ENCODE measurements at regions not wholly inside any gene's neighbourhood (a gene's known extent, or its start where the extent isn't known, plus 50 kb on each side); places are given as distances from the start of the nearest gene placed in this dataset.
"Not testable (repeated sequence)": the region's sequence is repeated elsewhere in the genome, so short reads cannot be mapped to it uniquely, and the experiment has no call there.

DNA sequence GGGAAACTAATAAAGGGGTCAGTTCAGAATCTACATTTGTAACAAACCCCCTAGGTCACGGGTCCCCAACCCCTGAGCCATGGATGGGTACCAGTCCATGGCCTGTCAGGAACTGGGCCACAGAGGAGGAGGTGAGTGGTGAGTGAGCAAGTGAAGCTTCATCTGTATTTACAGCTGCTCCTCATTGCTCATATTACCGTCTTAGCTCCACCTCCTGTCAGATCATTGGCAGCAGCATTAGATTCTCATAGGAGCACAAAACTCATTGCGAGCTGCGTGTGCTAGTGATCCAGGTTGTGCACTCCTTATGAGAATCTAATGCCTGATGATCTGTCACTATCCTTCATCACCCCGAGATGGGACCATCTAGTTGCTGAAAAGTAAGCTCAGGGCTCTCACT, 88.4 kb upstream of the MPP7 start:
- no peak for DNase-seq (ENCODE audit: low spot score)

DNA sequence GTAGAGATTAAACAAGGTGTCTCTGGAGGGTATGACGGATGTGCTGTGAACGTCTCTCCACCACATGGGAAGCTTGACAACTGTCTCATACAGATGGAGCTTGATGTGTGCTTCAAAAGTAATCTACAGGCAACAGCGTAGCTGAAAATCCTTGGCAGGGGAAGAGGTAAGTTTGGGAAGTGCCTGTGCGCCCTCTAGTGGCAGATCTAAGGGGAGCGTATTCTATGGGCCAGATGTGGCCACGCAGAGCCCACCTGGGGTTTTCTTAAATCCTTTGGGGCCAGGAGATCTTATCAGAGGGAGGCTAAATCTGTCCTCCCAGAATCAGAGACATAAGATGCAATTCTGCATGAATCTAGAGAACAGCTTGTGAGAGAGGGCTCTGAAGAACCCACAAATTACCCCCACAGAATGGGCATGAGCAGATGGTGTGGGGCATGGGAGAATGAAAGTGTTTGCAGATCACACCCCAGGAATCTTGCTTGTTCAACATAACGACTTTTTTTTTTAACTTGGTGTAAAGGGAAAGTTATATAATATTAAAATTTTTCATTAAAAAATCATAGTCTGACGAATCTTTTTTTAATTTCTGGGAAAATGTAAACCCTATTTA, 91.2 kb upstream of the MPP7 start:
- peak; percentile 62 for DNase-seq (ENCODE audit: low spot score)

DNA sequence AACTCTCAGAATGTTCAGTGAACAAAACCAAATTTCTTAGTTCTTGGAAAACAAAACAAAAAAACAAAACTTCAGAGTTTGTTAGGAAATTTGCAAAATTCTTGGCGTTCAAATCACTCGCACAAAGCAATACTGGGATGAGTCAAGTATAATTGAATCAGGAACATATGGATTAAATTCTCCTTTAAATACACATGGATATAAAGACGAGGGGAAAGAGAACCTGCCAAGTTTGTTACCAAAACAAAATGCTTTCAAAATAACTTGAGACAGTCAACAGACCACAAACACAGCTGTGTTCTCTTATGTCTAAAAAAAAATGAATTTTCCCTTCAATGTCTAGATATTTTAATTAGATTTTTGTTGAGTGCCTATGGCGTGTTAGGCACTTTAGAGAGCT, 93.5 kb upstream of the MPP7 start:
- DNase-seq (ENCODE audit: low spot score): no peak

DNA sequence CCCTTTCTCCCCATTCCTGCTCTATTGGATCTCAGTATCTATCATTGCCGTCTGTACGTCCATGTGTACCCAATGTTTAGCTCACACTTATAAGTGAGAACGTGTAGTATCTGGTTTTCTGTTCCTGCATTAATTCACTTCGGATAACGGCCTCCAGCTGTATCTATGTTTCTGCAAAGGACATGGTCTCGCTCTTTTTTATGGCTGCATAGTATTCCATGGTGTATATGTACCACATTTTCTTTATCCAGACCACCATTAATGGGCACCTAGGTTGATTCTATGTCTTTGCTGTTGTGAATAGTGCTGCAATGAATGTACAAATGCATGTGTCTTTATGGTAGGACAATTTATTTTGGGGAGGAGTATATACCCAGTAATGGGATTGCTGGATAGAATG, 94.4 kb upstream of the MPP7 start:
- DNase-seq (ENCODE audit: low spot score): no peak

DNA sequence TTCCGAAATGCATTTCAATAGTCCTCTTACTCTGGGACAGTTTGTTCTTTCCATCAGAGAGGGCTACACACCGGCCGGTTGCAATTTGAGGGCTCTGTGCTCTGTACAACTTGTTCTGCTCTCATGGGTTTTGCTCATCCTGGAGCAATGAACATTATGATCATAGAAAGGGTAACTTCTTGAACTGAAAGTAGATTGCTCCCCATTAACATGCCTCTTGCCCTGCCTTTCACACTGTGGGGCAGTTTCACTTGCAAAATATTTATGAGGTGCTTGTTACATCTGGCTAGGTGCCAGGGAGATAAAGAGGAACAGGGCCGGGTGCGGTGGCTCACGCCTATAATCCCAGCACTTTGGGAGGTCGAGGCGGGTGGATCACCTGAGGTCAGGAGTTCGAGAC, 97.3 kb upstream of the MPP7 start:
- DNase-seq (ENCODE audit: low spot score): no peak

DNA sequence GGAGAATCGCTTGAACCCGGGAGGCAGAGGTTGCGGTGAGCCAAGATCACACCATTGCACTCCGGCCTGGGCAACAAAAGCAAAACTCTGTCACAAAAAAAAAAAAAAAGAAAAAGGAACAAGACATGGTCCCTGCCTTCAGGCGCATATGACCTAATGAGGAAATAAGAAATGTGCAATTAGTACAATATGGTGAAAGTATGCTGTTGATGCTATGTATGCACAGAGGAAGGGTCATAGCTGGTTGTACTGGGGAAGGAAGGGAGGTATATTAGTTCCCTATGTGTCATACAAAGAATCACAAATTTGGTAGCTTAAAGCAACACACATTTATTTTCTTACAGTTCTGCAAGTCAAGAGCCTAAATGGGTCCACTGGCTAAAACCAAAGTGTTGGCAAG, 97.8 kb upstream of the MPP7 start:
- no peak for DNase-seq (ENCODE audit: low spot score)

DNA sequence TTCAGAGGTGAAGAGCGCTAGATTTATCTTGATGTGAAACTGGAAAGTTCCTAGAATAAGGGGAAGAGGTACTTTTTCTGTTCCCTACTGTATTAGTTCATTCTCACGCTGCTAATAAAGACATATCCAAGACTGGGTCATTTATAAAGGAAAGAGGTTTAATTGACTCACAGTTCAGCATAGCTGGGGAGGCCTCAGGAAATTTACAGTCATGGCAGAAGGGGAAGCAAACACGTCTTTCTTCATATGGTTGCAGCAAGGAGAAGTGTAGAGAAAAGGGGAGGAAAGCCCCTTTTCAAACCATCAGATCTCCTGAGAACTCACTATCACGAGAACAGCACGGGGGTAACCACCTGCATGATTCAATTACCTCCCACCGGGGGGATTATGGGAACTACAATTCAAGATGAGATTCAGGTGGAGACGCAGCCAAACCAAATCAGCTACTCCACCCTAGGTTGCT, 99.8 kb upstream of the MPP7 start:
- DNase-seq (ENCODE audit: low spot score): not testable (repeated sequence)

DNA sequence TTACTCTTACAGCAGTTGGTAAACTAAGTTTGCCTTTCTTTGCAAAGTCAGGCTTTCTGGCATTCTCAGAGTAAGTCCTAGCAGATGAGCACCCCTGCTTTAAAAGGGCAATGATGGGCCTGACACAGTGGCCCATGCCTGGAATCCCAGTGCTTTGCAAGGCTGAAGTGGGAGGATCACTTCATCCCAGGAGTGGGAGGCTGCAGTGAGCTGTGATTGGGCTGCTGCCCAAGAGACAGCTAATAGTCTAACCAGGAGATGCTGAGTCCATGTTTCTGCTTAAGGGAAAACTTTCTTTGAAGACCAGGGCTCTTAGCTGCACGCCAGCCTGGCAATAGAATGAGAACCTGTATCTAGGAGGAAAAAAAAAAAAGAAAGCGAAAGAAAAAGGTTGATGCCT, 100.2 kb upstream of the MPP7 start:
- no peak for DNase-seq (ENCODE audit: low spot score)

DNA sequence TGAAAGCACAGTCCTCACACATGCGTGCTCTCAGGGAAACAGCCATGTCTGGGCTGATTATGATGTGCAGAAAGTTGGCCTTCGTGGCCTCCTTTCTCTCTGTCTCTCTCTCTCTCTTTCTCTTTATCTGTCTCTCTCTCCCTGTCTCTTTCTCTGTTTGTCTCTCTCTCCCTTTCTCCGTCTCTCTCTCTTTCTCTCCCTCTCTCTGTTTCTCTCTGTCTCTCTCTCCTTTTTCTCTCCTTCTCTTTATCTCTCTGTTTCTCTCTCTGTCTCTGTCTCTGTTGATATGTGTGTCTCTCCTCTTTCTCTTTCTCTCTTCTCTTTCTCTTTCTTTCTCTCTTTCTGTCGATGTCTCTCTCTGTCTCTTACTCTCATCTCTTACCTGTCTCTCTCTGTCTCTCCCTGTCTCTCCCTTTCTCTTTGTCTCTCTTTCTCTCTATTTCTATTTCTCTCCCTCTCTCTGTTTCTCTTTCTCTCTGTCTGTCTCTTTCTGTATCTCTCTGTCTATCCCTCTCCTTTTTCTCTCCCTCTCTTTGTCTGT, 105.4 kb upstream of the MPP7 start:
- DNase-seq (ENCODE audit: low spot score): no peak

DNA sequence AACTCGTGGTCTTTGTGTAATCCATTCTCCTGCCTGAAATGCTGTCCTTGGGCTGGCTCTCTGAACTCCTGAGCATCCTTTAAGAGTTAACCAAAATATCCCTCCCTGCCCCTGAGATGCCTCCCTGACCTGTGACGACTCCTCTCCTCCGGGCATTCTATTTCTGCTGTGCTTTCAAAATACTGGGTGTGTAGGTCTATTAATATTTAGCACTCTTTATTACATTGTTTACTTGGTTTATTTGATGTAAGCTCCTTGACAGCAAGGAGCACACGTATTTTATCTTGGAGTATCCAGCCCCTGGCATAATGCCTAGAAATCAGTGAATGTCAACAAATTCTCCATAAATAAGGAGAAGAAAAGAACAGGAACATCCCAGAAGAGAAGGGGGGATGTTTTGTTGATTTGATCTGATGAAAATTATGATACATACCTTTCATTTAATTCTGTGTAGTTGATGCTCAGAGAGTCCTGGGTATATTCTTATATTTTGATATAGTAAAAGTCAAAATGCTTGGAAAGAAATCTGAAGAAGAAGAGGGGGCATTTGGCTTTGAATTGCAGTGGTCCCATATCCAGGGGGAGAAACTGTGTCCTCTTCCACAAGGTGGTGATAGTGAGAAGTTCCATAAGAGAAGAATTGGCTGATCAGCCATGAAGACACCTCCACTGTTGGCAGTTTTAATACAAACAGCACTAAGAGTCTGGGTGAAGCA, 107.7 kb upstream of the MPP7 start:
- DNase-seq (ENCODE audit: low spot score): peak; percentile 28

DNA sequence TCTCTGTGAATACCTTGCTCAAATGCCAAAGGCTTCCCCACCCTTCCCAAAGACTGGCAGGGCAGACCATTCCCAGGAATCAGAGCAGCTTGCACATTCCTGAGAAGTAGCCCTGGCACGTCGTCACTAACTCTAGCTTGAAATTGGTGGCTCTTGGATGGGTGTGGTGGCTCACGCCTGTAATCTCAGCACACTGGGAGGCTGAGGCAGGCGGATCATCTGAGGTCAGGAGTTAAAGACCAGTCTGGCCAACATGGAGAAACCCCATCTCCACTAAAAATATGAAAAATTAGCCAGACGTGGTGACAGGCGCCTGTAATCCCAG, 108.2 kb upstream of the MPP7 start:
- no peak for DNase-seq (ENCODE audit: low spot score)

DNA sequence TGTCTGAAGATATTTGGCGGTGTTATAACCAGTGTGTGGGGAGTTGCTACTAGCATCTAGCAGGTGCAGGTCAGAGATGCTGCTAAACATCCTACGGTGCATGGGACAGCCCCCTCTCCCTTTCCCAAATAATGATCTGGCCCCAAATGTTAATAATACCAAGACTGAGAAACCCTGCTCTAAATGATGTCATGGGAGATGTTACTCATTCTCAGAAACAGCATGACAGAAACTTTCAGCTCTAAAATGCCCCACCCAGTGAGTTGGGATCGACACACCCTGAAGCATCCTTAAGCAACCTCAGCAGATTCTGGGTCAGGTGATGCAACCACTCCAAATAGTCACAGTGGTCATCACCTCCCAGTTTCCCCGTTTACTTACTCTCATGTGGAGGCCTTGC, 108.8 kb upstream of the MPP7 start:
- no peak for DNase-seq (ENCODE audit: low spot score)

DNA sequence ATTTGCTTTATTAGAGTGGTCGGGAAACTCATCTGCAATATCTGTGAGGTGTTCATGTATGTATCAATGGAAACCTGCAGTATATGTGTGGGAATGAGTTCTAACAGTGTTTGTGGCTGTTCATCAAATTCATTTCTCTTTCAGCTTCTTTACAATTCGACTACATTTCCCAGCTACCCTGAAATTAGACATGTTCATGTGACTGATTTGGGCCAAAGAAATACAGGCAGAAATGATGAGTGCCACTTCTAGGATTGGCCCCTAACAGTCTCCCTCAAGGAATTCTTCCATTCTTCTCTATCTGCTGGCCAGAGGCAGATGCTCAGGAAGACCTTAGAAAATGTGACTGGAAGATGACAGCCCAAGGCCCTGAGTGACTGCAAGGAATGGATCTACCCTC, 114.8 kb upstream of the WAC start:
- no peak for DNase-seq (ENCODE audit: low spot score)

DNA sequence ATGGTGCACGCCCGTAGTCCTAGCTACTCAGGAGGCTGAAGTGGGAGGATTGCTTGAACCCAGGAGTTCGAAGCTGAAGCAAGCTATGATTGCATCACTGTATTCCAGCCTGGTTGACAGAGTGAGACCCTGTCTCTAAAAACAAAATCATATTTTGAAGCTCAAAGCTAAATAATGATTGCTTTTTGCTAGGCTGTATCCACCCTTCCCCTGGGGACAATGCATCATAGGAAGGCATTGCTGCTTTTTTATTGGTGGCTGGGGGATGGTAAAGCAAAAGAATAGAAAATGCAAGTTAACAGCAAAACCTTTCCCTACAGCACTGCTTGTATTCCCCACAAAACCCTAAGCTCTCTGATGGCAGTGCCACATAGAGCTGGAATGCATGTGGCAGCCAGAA, 107.5 kb upstream of the WAC start:
- no peak for DNase-seq (ENCODE audit: low spot score)

DNA sequence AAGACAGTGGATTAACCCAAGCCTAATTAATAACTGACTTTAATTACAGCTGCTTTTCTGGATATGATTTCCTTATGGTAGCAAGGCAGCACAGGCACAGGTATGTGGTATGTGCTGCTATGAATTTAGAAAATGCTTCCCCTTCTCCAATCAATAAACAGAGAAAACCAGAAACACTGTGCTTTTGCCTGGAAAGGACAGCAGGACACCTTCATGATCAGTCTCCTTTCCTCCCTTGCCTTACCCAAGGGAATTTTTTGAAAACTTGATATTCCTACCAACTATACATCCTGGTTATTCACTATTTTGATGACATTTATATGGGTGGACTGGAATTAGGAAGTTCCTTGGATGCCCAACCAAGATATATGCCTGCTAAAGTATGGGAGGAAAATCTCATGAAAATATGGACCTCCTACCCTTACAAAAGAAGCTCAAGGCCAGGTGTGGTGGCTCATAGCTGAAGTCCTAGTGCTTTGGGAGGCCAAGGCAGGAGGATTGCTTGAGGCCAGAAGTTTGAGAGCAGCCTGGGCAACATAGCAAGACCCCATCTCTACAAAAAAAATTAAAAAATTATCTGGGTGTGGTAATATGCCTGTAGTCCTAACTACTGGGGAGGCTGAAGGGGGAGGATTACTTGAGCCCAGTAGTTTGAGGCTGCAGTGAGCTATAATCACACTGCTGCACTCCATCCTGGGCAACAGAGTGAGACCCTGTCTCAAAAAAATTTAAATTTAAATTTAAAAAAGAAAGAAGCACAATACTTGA, 106.3 kb upstream of the WAC start:
- no peak for DNase-seq (ENCODE audit: low spot score)

DNA sequence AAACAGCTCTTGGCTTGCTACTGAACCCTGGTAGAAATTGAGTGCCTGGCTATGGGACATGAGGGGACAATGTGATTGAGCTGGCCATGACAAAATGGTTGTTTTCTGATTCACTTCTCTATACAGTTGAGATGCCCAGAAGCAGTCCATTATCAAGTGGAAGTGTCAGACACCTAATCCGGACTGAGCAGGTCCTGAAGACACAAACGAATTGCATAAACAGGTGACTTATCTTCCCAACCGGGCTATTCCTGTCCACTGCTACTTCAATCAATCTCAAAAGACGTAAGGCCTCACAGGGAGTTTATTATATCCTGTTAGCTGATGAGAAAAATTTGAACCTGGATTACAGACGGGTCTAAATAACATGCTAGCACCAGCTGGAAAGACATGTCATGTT, 105.5 kb upstream of the WAC start:
- DNase-seq (ENCODE audit: low spot score): no peak

DNA sequence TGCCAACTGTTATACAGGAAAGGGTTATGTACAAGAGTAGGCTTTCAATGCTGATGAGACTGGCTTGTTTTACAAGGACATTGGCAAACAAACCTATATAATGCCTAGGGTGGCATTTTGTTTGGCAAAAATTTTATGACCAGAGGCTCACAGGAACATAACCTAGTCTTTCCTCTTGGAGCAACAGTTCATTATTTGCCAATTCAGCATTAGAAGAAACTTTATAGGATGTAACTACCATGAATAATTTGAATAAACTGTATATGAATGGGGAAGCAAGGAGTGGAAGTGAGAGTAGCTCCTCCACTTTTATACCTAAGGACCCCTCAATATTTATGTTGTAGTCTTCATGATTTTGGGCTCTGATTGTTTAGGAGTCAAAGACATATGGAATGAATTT, 103.9 kb upstream of the WAC start:
- no peak for DNase-seq (ENCODE audit: low spot score)

DNA sequence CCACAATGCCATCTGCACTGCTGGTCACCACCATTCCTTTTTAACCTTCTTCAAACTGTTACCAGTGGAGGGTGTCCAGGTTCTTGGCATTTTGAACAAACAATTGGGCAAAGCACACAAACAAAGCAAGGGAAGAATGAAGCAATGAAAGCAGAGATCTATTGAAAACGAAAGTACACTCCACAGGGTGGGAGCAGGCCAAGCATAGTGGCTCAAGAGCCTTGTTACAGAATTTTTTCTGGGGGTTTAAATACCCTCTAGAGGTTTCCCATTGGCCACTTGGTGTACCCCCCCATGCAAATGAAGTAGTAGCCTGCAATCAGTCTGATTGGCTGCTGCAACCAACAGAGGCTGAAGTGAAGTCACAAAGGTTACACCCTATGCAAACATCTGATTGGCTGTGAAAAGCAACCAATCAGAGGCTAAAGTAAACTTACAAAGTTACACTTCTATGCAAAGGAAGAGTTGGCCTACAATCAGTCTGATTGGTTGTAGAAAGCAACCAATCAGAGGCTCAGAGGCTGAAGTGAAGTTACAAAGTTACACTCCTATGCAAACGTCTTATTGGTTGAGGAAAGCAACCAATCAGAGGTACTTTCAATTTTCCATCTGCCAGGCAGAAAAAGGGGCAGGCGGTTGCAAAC, 103.2 kb upstream of the WAC start:
- DNase-seq (ENCODE audit: low spot score): no peak

DNA sequence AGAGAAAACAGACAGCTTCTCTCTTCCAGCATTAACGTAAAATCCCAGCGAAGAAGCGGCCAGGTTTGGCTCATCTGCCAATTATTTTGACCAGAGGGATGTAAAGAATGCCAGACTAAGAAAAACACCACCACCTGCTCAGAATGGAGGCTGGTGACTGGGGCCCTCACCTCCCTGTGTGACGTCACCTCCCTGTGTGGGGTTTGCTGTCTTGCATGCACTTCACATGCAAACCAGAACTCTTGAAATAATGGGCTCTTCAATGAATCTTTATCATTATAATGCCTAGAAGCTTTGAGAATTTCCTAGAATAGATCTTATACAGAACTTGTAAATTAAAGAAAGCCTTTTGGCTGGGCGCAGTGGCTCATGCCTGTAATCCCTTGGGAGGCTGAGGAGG, 101.8 kb upstream of the WAC start:
- DNase-seq (ENCODE audit: low spot score): no peak

DNA sequence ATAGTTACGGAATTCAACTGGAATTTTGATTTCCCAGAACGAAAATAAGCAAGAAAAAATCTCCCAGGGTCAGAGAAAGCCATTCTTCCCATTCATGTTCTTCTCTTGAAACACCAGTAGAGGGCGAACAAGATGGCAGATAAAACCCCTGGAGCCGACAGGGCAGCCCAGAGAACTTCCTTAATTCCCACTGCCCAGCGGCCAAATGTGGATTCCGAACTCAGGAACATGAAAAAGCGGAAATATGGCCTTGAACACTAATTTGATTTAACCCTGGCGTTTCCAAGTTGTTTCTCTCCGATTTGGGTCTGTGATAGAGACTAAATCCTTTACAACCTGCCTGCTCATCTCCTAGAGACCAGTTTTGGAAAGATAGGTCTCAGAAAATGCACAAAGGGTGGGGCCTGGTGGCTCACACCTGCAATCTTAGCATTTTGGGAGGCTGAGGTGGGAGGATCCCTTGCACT, 100.7 kb upstream of the WAC start:
- peak; percentile 84 for DNase-seq (ENCODE audit: low spot score)

DNA sequence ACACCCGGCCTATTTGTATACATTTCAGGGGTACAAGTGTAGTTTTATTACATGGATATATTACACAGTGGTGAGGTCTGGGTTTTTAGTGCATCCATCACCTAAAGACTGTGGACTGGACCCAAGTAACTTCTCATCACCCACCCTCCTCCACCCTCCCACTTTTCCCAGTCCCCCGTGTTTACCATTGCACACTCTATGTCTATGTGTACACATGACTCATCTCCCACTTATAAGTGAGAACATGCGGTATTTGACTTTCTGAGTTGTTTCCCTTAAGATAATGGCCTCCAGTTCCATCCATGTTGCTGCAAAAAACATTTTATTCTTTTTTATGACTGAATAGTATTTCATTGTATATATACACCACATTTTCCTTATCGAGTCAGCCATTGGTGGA, 98.9 kb upstream of the WAC start:
- no peak for DNase-seq (ENCODE audit: low spot score)

DNA sequence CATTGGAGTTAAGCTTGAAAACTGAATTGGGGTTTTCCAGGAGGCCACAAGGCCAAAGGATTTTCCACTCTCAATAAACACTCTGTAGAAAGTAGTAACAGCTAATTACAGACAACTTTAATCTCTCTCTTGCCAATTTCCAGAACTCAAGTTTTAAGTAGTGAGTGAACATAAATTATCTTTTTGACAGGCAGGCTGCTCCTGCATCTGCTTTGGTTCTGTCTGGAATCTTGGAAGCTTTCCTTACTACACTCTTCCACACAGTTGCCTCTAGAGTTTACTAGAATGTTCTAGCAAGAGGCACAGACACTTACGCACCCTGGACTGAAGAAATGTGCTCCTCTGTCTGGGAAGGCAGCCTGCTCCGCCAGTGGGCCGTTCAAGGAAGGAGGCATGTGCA, 90.5 kb upstream of the WAC start:
- no peak for DNase-seq (ENCODE audit: low spot score)

DNA sequence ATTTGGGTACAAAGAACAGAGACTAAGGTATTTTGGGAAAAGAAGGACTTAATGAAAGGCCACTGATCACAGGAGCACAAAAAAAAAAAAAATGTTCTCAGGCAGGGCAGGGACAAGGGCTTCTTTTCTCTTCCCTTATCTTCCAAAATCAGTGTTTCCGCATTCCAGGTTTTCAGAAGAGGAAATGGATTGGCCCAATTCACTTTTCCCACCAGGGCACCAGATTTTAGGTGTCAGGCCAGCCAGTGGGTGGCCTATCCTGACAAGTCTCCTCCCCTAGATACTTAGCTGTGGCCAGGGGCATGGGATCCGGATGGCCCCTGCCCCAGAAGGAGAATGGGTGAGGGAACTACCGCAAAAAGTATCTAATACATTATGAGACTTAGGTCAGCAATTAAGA, 88.9 kb upstream of the WAC start:
- DNase-seq (ENCODE audit: low spot score): no peak

Measured in HuH-7 (cell line).